HG03280 (cell line): ENCODE measurements at regions not wholly inside any gene's neighbourhood (a gene's known extent, or its start where the extent isn't known, plus 50 kb on each side); places are given as distances from the start of the nearest gene placed in this dataset.
"Not testable (repeated sequence)": the region's sequence is repeated elsewhere in the genome, so short reads cannot be mapped to it uniquely, and the experiment has no call there.

Source experiments
- ATAC-seq: cut with Tn5 transposase; IDR thresholded peaks from one replicate; pipeline ENCODE4 v1.9.1; 2021; ENCODE audit warnings: mild to moderate bottlenecking, moderate library complexity; ENCODE audit not compliant: unreplicated experiment

- not testable (repeated sequence) for ATAC-seq
These were observed 271.5 kb upstream of the PLGLB2 start for GRCh38 chr2:87476223-87476872.

- not testable (repeated sequence) for ATAC-seq
These were observed 271.0 kb upstream of the PLGLB2 start for GRCh38 chr2:87476936-87477335.

- ATAC-seq = not testable (repeated sequence)
These were observed 270.0 kb upstream of the PLGLB2 start for GRCh38 chr2:87477669-87478428.

GRCh38 chr2:87478911-87479310 lies 269.0 kb upstream of the PLGLB2 start:
- not testable (repeated sequence) for ATAC-seq

GRCh38 chr2:87483093-87483680 lies 264.7 kb upstream of the PLGLB2 start:
- ATAC-seq = not testable (repeated sequence)

GRCh38 chr2:87484363-87484762 lies 263.5 kb upstream of the PLGLB2 start:
- ATAC-seq = not testable (repeated sequence)

GRCh38 chr2:87485455-87485854 lies 262.4 kb upstream of the PLGLB2 start:
- ATAC-seq = not testable (repeated sequence)

GRCh38 chr2:87485884-87486283 lies 262.0 kb upstream of the PLGLB2 start:
- peak; percentile 92 for ATAC-seq

GRCh38 chr2:87486413-87486812 lies 261.5 kb upstream of the PLGLB2 start:
- not testable (repeated sequence) for ATAC-seq

- ATAC-seq = not testable (repeated sequence)
These were observed 259.9 kb upstream of the PLGLB2 start for GRCh38 chr2:87488021-87488420.

- ATAC-seq = not testable (repeated sequence)
These were observed 258.9 kb upstream of the PLGLB2 start for GRCh38 chr2:87488991-87489390.

- ATAC-seq = not testable (repeated sequence)
These were observed 253.0 kb upstream of the PLGLB2 start for GRCh38 chr2:87494846-87495245.

- not testable (repeated sequence) for ATAC-seq
These were observed 252.4 kb upstream of the PLGLB2 start for GRCh38 chr2:87495455-87495854.

GRCh38 chr2:87496036-87497006 lies 251.6 kb upstream of the PLGLB2 start:
- ATAC-seq = peak; percentile 86

GRCh38 chr2:87497135-87497534 lies 250.8 kb upstream of the PLGLB2 start:
- ATAC-seq = not testable (repeated sequence)

GRCh38 chr2:87497700-87498099 lies 250.2 kb upstream of the PLGLB2 start:
- ATAC-seq = not testable (repeated sequence)

- ATAC-seq = peak; percentile 50
These were observed 249.6 kb upstream of the PLGLB2 start for GRCh38 chr2:87498169-87498853.

GRCh38 chr2:87498854-87499238 lies 249.0 kb upstream of the PLGLB2 start:
- not testable (repeated sequence) for ATAC-seq

GRCh38 chr2:87499860-87500259 lies 248.0 kb upstream of the PLGLB2 start:
- not testable (repeated sequence) for ATAC-seq

GRCh38 chr2:87500421-87500820 lies 247.5 kb upstream of the PLGLB2 start:
- not testable (repeated sequence) for ATAC-seq
